Naive thymus-derived CD4-positive, alpha-beta T cell (primary cell): ENCODE measurements at regions not wholly inside any gene's neighbourhood (a gene's known extent, or its start where the extent isn't known, plus 50 kb on each side); places are given as distances from the start of the nearest gene placed in this dataset.

ENCODE experiments used
- ATAC-seq: fragments of 150-1000 bp; cut with Tn5 transposase; 2 replicates; pipeline ENCODE4 v1.10.0; 2021; ENCODE audit warnings: mild to moderate bottlenecking, moderate library complexity
- CTCF ChIA-PET: fragments of 350-600 bp; sonication (Branson Sonifier 250); formaldehyde crosslinking; loops from one replicate; lab custom pipeline; 2021; ENCODE audit warnings: antibody characterized with exemption; lab: Charles Lee
- POLR2A ChIA-PET: fragments of 350-600 bp; sonication (Branson Sonifier 250); formaldehyde crosslinking; loops from one replicate; lab custom pipeline; 2021; ENCODE audit warnings: antibody characterized with exemption, inconsistent platforms; lab: Charles Lee
- DNase-seq, 9 donors: peaks; one replicate each; pipeline versions ENCODE4 v3.0.0 to v3.0.0-alpha.2; 2020 to 2022; ENCODE audit warnings: mixed read lengths in 1 of 9
- H3K27ac ChIP-seq: one replicate; pipeline ENCODE4 v1.7.0; 2013; ENCODE audit warnings: mild to moderate bottlenecking, low read depth, low read length, moderate library complexity
- H3K27me3 ChIP-seq, 2 donors: one replicate each; pipeline ENCODE4 v1.7.0; 2013; ENCODE audit warnings: low read length in 2 of 2, mild to moderate bottlenecking in 2 of 2, moderate library complexity in 2 of 2; ENCODE audit not compliant: control insufficient read depth in 2 of 2, insufficient read depth in 2 of 2
- H3K36me3 ChIP-seq, 3 experiments: 1 replicate in 2 of 3; 2 replicates in 1 of 3; pipeline ENCODE4 v1.7.0; 2013; ENCODE audit warnings: low read length in 3 of 3, mild to moderate bottlenecking in 3 of 3, moderate library complexity in 1 of 3; ENCODE audit not compliant: insufficient read depth in 3 of 3, control insufficient read depth in 2 of 3
- H3K4me1 ChIP-seq, 2 donors: one replicate each; pipeline ENCODE4 v1.7.0; 2013; ENCODE audit warnings: low read length in 2 of 2, mild to moderate bottlenecking in 2 of 2, moderate library complexity in 1 of 2; ENCODE audit not compliant: control insufficient read depth in 2 of 2, insufficient read depth in 2 of 2
- H3K4me3 ChIP-seq: 2 replicates; pipeline ENCODE4 v1.7.0; 2013; ENCODE audit warnings: mild to moderate bottlenecking, low read length
- H3K9me3 ChIP-seq, 3 experiments: 1 replicate in 2 of 3; 2 replicates in 1 of 3; pipeline ENCODE4 v1.7.0; 2013; ENCODE audit warnings: low read length in 3 of 3; ENCODE audit not compliant: control insufficient read depth in 2 of 3
- H3K27ac Mint-ChIP-seq, 9 donors: one replicate each; pipeline ENCODE4 v1.8.0; 2020 to 2022; ENCODE audit warnings: mixed read lengths in 9 of 9, mild to moderate bottlenecking in 8 of 9, moderate library complexity in 5 of 9, inconsistent platforms in 2 of 9
- H3K27me3 Mint-ChIP-seq, 5 donors: one replicate each; pipeline ENCODE4 v1.8.0; 2021 to 2022; ENCODE audit warnings: mixed read lengths in 5 of 5, mild to moderate bottlenecking in 1 of 5
- H3K36me3 Mint-ChIP-seq, 5 donors: one replicate each; pipeline ENCODE4 v1.8.0; 2020 to 2022; ENCODE audit warnings: mixed read lengths in 5 of 5, mild to moderate bottlenecking in 3 of 5, inconsistent platforms in 1 of 5
- H3K4me1 Mint-ChIP-seq, 7 donors: one replicate each; pipeline ENCODE4 v1.8.0; 2020 to 2022; ENCODE audit warnings: mixed read lengths in 7 of 7, mild to moderate bottlenecking in 3 of 7, inconsistent platforms in 1 of 7
- H3K4me3 Mint-ChIP-seq, 10 donors: one replicate each; pipeline ENCODE4 v1.8.0; 2020 to 2022; ENCODE audit warnings: mild to moderate bottlenecking in 10 of 10, mixed read lengths in 10 of 10, moderate library complexity in 6 of 10, inconsistent platforms in 2 of 10
- H3K9me3 Mint-ChIP-seq, 11 donors: one replicate each; pipeline ENCODE4 v1.8.0; 2020 to 2022; ENCODE audit warnings: mixed read lengths in 11 of 11, mild to moderate bottlenecking in 4 of 11, inconsistent platforms in 1 of 11, moderate library complexity in 1 of 11
- intact Hi-C, 2 donors: fragments of 100-400 bp; cut with micrococcal nuclease; formaldehyde crosslinking; loops; one replicate each; pipeline ENCODE4 v1.15.1; 2023

DNA sequence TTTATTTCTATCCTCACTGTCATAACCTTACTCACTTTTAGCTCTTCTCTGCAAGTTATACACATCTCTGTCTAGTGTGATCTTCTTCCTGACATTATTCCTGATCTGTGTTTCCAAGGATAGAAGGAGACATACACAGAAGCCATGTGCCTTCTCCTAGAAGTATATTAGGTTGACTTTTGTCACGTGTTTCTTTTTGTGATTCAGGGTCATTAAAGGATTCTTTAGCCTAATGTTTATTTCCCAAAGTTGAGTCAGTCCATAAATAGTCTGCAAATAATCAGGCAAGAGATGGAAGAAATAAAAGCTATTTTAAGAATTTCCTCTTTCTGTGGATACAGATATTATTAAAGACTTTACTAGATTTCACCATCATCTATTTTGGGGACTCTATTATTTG lies 214.1 kb upstream of the GOT2 start:
- DNase-seq (no peak), ATAC-seq (no peak)
- Mint-ChIP-seq H3K27ac (no peak overlapping the region), H3K9me3 (peaks cover 0 to 21% (median 6%) of the 10 kb centered on the region in 11 donors), H3K4me3 (no peak overlapping the region), H3K36me3 (no peaks in the 10 kb centered on the region), H3K4me1 (no peaks in the 10 kb centered on the region), H3K27me3 (peaks cover 0 to 11% (median 3%) of the 10 kb centered on the region in 5 donors)
- Histone ChIP-seq H3K9me3 (no peaks in the 10 kb centered on the region), H3K27ac (no peak overlapping the region), H3K4me3 (no peak overlapping the region), H3K4me1 (no peaks in the 10 kb centered on the region), H3K27me3 (no peaks in the 10 kb centered on the region), H3K36me3 (no peaks in the 10 kb centered on the region)
- ChIA-PET POLR2A (no interaction called here), CTCF (no interaction called here)
- intact Hi-C loops, result no loop called here

- Histone ChIP-seq H3K27me3 (no peaks in the 10 kb centered on the region), H3K27ac (no peak overlapping the region), H3K4me1 (no peaks in the 10 kb centered on the region), H3K9me3 (no peaks in the 10 kb centered on the region), H3K36me3 (no peaks in the 10 kb centered on the region), H3K4me3 (no peak overlapping the region)
- ChIA-PET CTCF (no interaction called here), POLR2A (no interaction called here)
- intact Hi-C loops, result no loop called here
- Mint-ChIP-seq H3K4me3 (no peak overlapping the region), H3K27me3 (peaks cover 0 to 2% (median 0%) of the 10 kb centered on the region in 5 donors), H3K36me3 (no peaks in the 10 kb centered on the region), H3K9me3 (peaks cover 0 to 7% (median 3%) of the 10 kb centered on the region in 11 donors), H3K27ac (no peak overlapping the region), H3K4me1 (peaks cover 0 to 2% (median 0%) of the 10 kb centered on the region in 7 donors)
- no peak for DNase-seq
- ATAC-seq, result no peak
Measured at GRCh38 chr16:58940609-58941008, 206.5 kb upstream of the GOT2 start.

DNA sequence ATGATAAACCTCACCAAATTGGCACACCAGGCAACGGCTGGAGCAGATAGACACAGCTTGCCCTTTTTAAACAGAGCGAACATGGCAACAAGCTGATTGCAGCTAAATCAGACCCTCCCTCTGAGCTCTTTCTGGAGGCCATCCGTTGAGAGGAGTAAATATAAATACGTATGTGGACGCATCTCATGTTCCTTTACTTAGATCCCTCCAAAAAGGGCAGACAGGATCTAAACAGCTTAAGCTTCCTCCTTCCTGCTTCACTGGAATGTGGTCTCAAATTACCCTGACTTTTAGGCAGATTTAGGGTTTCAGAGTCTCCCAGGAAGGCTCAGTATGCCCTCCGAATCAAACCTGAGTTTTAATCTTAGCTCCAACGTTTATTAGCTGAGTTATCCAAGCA lies 204.7 kb upstream of the GOT2 start:
- no peak overlapping the region for H3K4me3 ChIP-seq
- Mint-ChIP-seq H3K4me1 (peaks cover 0 to 2% (median 0%) of the 10 kb centered on the region in 7 donors), H3K27me3 (no peaks in the 10 kb centered on the region), H3K27ac (no peak overlapping the region), H3K4me3 (no peak overlapping the region), H3K9me3 (peaks cover 0 to 11% (median 5%) of the 10 kb centered on the region in 11 donors), H3K36me3 (no peaks in the 10 kb centered on the region)
- ATAC-seq, result no peak
- ChIA-PET CTCF (no interaction called here), POLR2A (no interaction called here)
- intact Hi-C loops, result no loop called here
- H3K27ac ChIP-seq, result no peak overlapping the region
- no peaks in the 10 kb centered on the region for H3K4me1 ChIP-seq
- H3K27me3 ChIP-seq, result no peaks in the 10 kb centered on the region
- H3K36me3 ChIP-seq, result no peaks in the 10 kb centered on the region
- H3K9me3 ChIP-seq, result no peaks in the 10 kb centered on the region
- DNase-seq, result no peak

- H3K27me3 ChIP-seq, result no peaks in the 10 kb centered on the region
- Mint-ChIP-seq H3K36me3 (no peaks in the 10 kb centered on the region), H3K27ac (no peak overlapping the region), H3K4me1 (peaks cover 0 to 2% (median 0%) of the 10 kb centered on the region in 7 donors), H3K27me3 (no peaks in the 10 kb centered on the region), H3K9me3 (peaks cover 0 to 16% (median 6%) of the 10 kb centered on the region in 11 donors), H3K4me3 (no peak overlapping the region)
- no peak overlapping the region for H3K27ac ChIP-seq
- H3K4me1 ChIP-seq, result no peaks in the 10 kb centered on the region
- DNase-seq (no peak), ATAC-seq (no peak)
- H3K4me3 ChIP-seq, result no peak overlapping the region
- intact Hi-C loops, result no loop called here
- H3K9me3 ChIP-seq, result no peaks in the 10 kb centered on the region
- POLR2A ChIA-PET, result no interaction called here
- no peaks in the 10 kb centered on the region for H3K36me3 ChIP-seq
- CTCF ChIA-PET, result no interaction called here
Measured at GRCh38 chr16:58937661-58938060, 203.5 kb upstream of the GOT2 start.

DNA sequence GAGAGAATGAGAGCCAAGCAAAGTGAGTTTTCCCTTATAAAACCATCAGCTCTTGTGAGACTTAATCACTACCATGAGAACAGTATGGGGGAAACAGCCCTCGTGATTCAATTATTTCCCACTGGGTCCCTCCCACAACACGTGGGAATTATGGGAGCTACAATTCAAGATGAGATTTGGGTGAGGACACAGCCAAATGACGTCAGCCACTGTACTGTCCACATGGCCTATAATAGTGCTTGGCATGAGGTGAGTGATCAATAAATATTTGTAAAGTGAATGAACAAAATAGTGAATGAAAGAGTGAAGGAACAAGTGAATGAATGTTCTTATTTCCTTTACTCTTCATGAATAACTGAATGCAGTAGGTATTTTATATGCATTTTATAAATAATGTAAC lies 199.1 kb upstream of the GOT2 start:
- intact Hi-C loops, result no loop called here

DNA sequence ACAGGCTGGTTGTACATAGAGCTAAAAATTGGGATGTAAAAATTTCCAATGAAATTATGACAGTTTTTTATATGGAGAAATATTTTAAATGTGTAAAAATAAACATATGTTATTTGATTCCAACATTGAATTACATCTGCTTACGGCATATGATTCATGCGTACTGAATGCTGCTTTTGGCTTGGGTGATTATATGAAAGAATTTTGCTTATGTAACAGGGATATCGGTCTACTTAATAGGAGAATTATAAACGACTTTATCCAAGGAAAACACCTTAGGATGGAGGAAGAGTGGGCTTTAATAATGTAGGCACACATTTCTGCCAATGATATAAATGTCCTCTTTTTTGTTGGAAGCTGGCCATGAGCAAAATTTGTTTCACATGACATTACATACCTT lies 197.3 kb upstream of the GOT2 start:
- Histone ChIP-seq H3K9me3 (no peaks in the 10 kb centered on the region), H3K4me3 (no peak overlapping the region), H3K27me3 (no peaks in the 10 kb centered on the region), H3K27ac (no peak overlapping the region), H3K36me3 (no peaks in the 10 kb centered on the region), H3K4me1 (no peaks in the 10 kb centered on the region)
- Mint-ChIP-seq H3K36me3 (no peaks in the 10 kb centered on the region), H3K27ac (no peak overlapping the region), H3K4me1 (no peaks in the 10 kb centered on the region), H3K27me3 (peaks cover 0 to 7% (median 0%) of the 10 kb centered on the region in 5 donors), H3K9me3 (peaks cover 0 to 13% (median 6%) of the 10 kb centered on the region in 11 donors), H3K4me3 (no peak overlapping the region)
- intact Hi-C loops, result no loop called here
- ChIA-PET POLR2A (no interaction called here), CTCF (no interaction called here)
- DNase-seq (no peak), ATAC-seq (no peak)

More for the DNA sequence above, 199.1 kb upstream of the GOT2 start:
- no peaks in the 10 kb centered on the region for H3K36me3 ChIP-seq
- no peak overlapping the region for H3K4me3 ChIP-seq
- ATAC-seq (no peak), DNase-seq (no peak)
- no peaks in the 10 kb centered on the region for H3K9me3 ChIP-seq
- H3K36me3 Mint-ChIP-seq, result no peaks in the 10 kb centered on the region
- peaks cover 0 to 13% (median 7%) of the 10 kb centered on the region in 11 donors for H3K9me3 Mint-ChIP-seq
- H3K27ac ChIP-seq, result no peak overlapping the region
- peaks cover 0 to 7% (median 0%) of the 10 kb centered on the region in 5 donors for H3K27me3 Mint-ChIP-seq
- no peak overlapping the region for H3K4me3 Mint-ChIP-seq
- ChIA-PET CTCF (no interaction called here), POLR2A (no interaction called here)
- no peaks in the 10 kb centered on the region for H3K27me3 ChIP-seq
- no peaks in the 10 kb centered on the region for H3K4me1 ChIP-seq
- H3K4me1 Mint-ChIP-seq, result peaks cover 0 to 2% (median 0%) of the 10 kb centered on the region in 7 donors
- no peak overlapping the region for H3K27ac Mint-ChIP-seq

DNA sequence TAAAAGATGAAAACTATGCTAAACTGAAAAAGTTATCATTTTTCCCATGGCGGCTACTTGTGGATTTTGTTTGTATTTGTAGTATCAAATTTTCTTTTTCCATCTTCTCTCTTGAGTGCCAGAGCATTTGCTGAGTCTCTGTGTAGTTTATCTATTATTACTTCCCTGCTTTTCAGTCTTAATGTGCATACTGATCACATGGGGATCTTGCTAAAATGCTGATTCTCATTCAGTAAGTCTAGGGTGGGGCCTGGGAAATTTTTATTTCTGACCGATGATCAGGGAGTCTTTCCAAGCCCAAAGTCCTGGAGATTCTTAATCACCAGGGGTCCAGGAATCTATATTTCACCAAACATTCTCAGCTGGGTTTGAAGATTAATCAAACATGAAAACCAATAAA lies 189.0 kb upstream of the GOT2 start:
- H3K4me3 Mint-ChIP-seq, result no peak overlapping the region
- POLR2A ChIA-PET, result no interaction called here
- peaks cover 0 to 5% (median 0%) of the 10 kb centered on the region in 5 donors for H3K27me3 Mint-ChIP-seq
- peaks cover 0 to 12% (median 3%) of the 10 kb centered on the region in 11 donors for H3K9me3 Mint-ChIP-seq
- no peak overlapping the region for H3K27ac Mint-ChIP-seq
- no peaks in the 10 kb centered on the region for H3K36me3 ChIP-seq
- intact Hi-C loops, result no loop called here
- no peaks in the 10 kb centered on the region for H3K27me3 ChIP-seq
- no peak overlapping the region for H3K4me3 ChIP-seq
- no peaks in the 10 kb centered on the region for H3K4me1 ChIP-seq
- ATAC-seq (no peak), DNase-seq (no peak)
- no peaks in the 10 kb centered on the region for H3K9me3 ChIP-seq
- H3K4me1 Mint-ChIP-seq, result no peaks in the 10 kb centered on the region
- no peak overlapping the region for H3K27ac ChIP-seq
- no peaks in the 10 kb centered on the region for H3K36me3 Mint-ChIP-seq
- CTCF ChIA-PET, result no interaction called here
